ELR (cell line): ENCODE measurements at regions not wholly inside any gene's neighbourhood (a gene's known extent, or its start where the extent isn't known, plus 50 kb on each side); places are given as distances from the start of the nearest gene placed in this dataset.
"Not testable (repeated sequence)": the region's sequence is repeated elsewhere in the genome, so short reads cannot be mapped to it uniquely, and the experiment has no call there.

Experiments
- DNase-seq: peaks from one replicate; pipeline ENCODE4 v3.0.0-alpha.2; 2015; ENCODE audit warnings: low read depth

GRCh38 chr5:30152431-30152830 is 1041.1 kb upstream of the CDH6 start:
- no peak for DNase-seq

- DNase-seq: no peak
These were observed 1043.3 kb upstream of the CDH6 start for GRCh38 chr5:30150231-30150630.

GRCh38 chr5:30149526-30149925 is 1044.0 kb upstream of the CDH6 start:
- DNase-seq: no peak

- no peak for DNase-seq
These were observed 1045.5 kb upstream of the CDH6 start for GRCh38 chr5:30147976-30148375.

- not testable (repeated sequence) for DNase-seq
These were observed 1049.4 kb upstream of the CDH6 start for GRCh38 chr5:30144059-30144458.

- DNase-seq: no peak
These were observed 1051.1 kb upstream of the CDH6 start for GRCh38 chr5:30142432-30142831.

GRCh38 chr5:30121043-30121442 is 1072.4 kb upstream of the CDH6 start:
- no peak for DNase-seq

GRCh38 chr5:30117135-30117534 is 1076.4 kb upstream of the CDH6 start:
- no peak for DNase-seq

GRCh38 chr5:30113542-30113941 is 1079.9 kb upstream of the CDH6 start:
- no peak for DNase-seq

GRCh38 chr5:30112867-30113266 is 1080.6 kb upstream of the CDH6 start:
- no peak for DNase-seq

GRCh38 chr5:30108051-30108450 is 1085.4 kb upstream of the CDH6 start:
- no peak for DNase-seq

GRCh38 chr5:30106596-30106995 is 1086.9 kb upstream of the CDH6 start:
- DNase-seq: no peak

- DNase-seq: no peak
These were observed 1088.5 kb upstream of the CDH6 start for GRCh38 chr5:30104872-30105596.

- DNase-seq: no peak
These were observed 1089.9 kb upstream of the CDH6 start for GRCh38 chr5:30103452-30104202.

GRCh38 chr5:30103052-30103451 is 1090.4 kb upstream of the CDH6 start:
- DNase-seq: no peak

- DNase-seq: no peak
These were observed 1091.3 kb upstream of the CDH6 start for GRCh38 chr5:30102185-30102584.

- DNase-seq: no peak
These were observed 1092.6 kb upstream of the CDH6 start for GRCh38 chr5:30100929-30101328.

GRCh38 chr5:30100148-30100713 is 1093.3 kb upstream of the CDH6 start:
- no peak for DNase-seq

GRCh38 chr5:30099634-30100033 is 1093.9 kb upstream of the CDH6 start:
- no peak for DNase-seq

- no peak for DNase-seq
These were observed 1094.5 kb upstream of the CDH6 start for GRCh38 chr5:30098940-30099339.

- DNase-seq: no peak
These were observed 1100.9 kb upstream of the CDH6 start for GRCh38 chr5:30092548-30092947.

- DNase-seq: no peak
These were observed 1123.8 kb upstream of the CDH6 start for GRCh38 chr5:30069441-30070263.
